ENCODE measurements at regions not wholly inside any gene's neighbourhood (a gene's known extent, or its start where the extent isn't known, plus 50 kb on each side); places are given as distances from the start of the nearest gene placed in this dataset.

DNA sequence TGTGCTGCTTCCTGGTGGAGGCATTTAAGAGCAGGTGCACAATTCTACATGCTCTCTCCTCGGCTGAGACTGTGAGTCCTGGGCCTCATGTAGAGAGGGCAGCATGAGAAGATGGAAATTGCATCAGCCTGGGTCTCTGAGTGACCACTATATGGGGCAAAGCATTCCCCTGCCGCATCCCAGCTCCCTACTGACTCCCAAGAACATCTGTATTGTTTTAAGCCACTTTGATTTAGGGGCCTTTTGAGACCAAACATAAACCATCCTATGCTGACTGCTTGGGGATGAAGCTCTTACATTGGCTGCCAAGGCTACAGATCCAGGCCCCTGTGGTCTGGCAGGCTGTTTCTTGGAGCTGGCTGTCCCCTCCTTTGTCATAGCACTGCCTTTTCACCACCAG lies 101.3 kb upstream of the TBX20 start:
- TF ChIP-seq, protein P1, sequence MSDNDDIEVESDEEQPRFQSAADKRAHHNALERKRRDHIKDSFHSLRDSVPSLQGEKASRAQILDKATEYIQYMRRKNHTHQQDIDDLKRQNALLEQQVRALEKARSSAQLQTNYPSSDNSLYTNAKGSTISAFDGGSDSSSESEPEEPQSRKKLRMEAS (IDR thresholded peaks at IDR 0.05; ENCODE audit: low read depth, low read length), result no peak
- no peak for TF ChIP-seq CTCF (IDR thresholded peaks at IDR 0.05; ENCODE audit: low read depth, low read length)

All from NB4 (cell line).